Vagina (tissue), 2 donors: ENCODE measurements at regions not wholly inside any gene's neighbourhood (a gene's known extent, or its start where the extent isn't known, plus 50 kb on each side); places are given as distances from the start of the nearest gene placed in this dataset.

Experiments used
- CTCF ChIP-seq, 3 experiments: fragments of 450-650 bp in 2 of 3; fragments of 200-600 bp in 1 of 3; sonication (generic) in 1 of 3; IDR thresholded peaks; one replicate each; pipeline ENCODE4 v1.5.1; 2017 to 2019; ENCODE audit warnings: antibody characterized with exemption in 3 of 3, mild to moderate bottlenecking in 2 of 3, moderate library complexity in 2 of 3
- POLR2A ChIP-seq, 2 donors: fragments of 450-650 bp; IDR thresholded peaks; one replicate each; pipeline ENCODE4 v1.6.1; 2017; ENCODE audit warnings: antibody characterized with exemption in 2 of 2, mild to moderate bottlenecking in 2 of 2, moderate library complexity in 2 of 2
- POLR2AphosphoS5 ChIP-seq, 2 donors: sonication (generic); formaldehyde crosslinking; IDR thresholded peaks; one replicate each; pipeline ENCODE4 v1.9.0; 2017; ENCODE audit warnings: antibody characterized with exemption in 2 of 2, mild to moderate bottlenecking in 2 of 2, low read depth in 1 of 2; ENCODE audit not compliant: insufficient read depth in 1 of 2

- TF ChIP-seq CTCF (IDR thresholded peaks at IDR 0.05) (no peak), POLR2A (IDR thresholded peaks at IDR 0.05) (no peak), POLR2AphosphoS5 (IDR thresholded peaks at IDR 0.05; ENCODE audit: insufficient read depth in 1 of 2, low read depth in 1 of 2) (no peak)
Measured at GRCh38 chr14:54123841-54124240, 167.2 kb upstream of the BMP4 start.
